Mesothelial cell of epicardium (in vitro differentiated cells): ENCODE measurements at regions not wholly inside any gene's neighbourhood (a gene's known extent, or its start where the extent isn't known, plus 50 kb on each side); places are given as distances from the start of the nearest gene placed in this dataset.

Experiments used
- DNase-seq, 2 experiments: peaks; one replicate each; pipeline ENCODE4 v3.0.0; 2021; ENCODE audit warnings: low spot score in 2 of 2; ENCODE audit not compliant: unreplicated experiment in 2 of 2
- H3K27ac Mint-ChIP-seq: 2 replicates; pipeline ENCODE4 v1.8.0; 2021; ENCODE audit warnings: mixed read lengths
- H3K27me3 Mint-ChIP-seq: 2 replicates; pipeline ENCODE4 v1.8.0; 2021; ENCODE audit warnings: low read depth, mixed read lengths
- H3K36me3 Mint-ChIP-seq: 2 replicates; pipeline ENCODE4 v1.8.0; 2021; ENCODE audit warnings: mixed read lengths
- H3K4me1 Mint-ChIP-seq: 2 replicates; pipeline ENCODE4 v1.8.0; 2021; ENCODE audit warnings: mixed read lengths
- H3K4me3 Mint-ChIP-seq: 2 replicates; pipeline ENCODE4 v1.8.0; 2021; ENCODE audit warnings: mild to moderate bottlenecking, moderate library complexity, mixed read lengths
- H3K9me3 Mint-ChIP-seq: 2 replicates; pipeline ENCODE4 v1.8.0; 2021; ENCODE audit warnings: mixed read lengths
- TF ChIP-seq, protein P1 (sequence below): fragments of 200-600 bp; sonication (generic); IDR thresholded peaks from one replicate; pipeline ENCODE4 v1.5.0; 2021; ENCODE audit warnings: antibody characterized with exemption; ENCODE audit not compliant: unreplicated experiment

DNA sequence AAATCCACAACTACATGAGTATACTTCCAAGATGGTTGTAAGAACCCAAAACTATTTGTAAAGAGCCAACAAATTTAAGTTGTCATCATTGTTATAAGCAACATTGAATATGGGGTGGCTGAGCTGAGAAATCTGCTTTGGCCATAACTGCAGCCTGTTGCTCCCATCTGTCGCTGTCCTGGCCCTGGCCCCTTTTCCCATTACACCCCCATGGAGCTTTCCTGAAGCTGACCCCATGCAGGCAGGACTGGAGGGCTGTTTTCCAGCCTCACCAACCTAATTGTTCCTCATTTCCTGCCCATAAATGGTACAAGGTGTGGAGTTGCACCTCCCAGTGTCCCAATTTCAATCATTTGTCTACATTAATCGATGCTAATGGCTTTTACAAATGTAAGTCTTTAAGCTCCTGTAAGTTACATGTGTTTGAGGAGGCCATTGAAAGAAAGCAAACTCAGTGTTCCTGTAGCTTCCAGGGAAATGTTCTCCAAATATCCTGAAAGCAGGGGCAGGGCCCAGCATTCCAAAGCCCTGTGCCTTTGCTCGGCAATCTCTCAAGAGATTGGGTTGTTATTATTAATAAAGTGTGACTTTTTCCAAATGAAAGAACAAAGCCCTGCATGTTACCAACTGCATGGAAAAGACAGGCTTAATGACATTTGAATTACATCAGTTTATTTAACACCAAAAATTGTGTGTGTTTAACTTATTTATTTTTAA, 545.9 kb downstream of the PLPP3 start:
- TF ChIP-seq, protein P1, sequence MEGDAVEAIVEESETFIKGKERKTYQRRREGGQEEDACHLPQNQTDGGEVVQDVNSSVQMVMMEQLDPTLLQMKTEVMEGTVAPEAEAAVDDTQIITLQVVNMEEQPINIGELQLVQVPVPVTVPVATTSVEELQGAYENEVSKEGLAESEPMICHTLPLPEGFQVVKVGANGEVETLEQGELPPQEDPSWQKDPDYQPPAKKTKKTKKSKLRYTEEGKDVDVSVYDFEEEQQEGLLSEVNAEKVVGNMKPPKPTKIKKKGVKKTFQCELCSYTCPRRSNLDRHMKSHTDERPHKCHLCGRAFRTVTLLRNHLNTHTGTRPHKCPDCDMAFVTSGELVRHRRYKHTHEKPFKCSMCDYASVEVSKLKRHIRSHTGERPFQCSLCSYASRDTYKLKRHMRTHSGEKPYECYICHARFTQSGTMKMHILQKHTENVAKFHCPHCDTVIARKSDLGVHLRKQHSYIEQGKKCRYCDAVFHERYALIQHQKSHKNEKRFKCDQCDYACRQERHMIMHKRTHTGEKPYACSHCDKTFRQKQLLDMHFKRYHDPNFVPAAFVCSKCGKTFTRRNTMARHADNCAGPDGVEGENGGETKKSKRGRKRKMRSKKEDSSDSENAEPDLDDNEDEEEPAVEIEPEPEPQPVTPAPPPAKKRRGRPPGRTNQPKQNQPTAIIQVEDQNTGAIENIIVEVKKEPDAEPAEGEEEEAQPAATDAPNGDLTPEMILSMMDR: no peak
- Mint-ChIP-seq H3K9me3 (peaks cover 8% of the 10 kb centered on the region), H3K36me3 (no peaks in the 10 kb centered on the region), H3K27me3 (no peaks in the 10 kb centered on the region), H3K4me1 (peaks cover 18% of the 10 kb centered on the region), H3K27ac (no peak overlapping the region), H3K4me3 (no peak overlapping the region)
- DNase-seq: no peak

DNA sequence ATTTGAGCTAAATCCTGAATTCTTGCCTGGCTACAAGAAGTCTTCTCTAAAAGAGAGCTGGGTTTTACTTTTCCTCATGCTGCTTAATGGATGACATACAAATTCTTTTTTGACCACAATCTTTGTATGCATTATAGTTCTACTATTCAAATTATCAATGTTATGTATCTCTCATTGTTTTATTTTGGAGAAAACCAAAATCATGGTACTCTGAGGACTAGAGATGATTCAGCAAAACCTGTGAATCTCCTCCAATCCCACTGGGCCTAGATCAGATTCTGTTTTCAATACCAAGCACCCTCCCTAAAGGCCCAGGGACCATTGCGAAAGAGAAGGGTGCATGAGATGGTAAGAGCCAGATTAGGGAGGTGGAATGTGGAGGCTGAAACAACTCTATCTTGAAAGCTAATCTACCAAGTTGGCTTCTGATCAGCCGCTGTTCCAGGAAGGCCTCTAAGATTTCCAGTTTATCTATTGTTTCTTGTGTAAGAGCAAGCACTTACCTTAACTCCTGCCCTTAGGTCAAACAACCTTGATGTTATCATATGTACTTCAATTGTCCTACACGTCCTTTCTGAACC, 547.2 kb downstream of the PLPP3 start:
- TF ChIP-seq, protein P1: no peak
- no peak overlapping the region for H3K27ac Mint-ChIP-seq
- H3K36me3 Mint-ChIP-seq: no peaks in the 10 kb centered on the region
- H3K4me3 Mint-ChIP-seq: no peak overlapping the region
- peaks cover 4% of the 10 kb centered on the region for H3K9me3 Mint-ChIP-seq
- peaks cover 18% of the 10 kb centered on the region for H3K4me1 Mint-ChIP-seq
- no peak for DNase-seq
- no peaks in the 10 kb centered on the region for H3K27me3 Mint-ChIP-seq

DNA sequence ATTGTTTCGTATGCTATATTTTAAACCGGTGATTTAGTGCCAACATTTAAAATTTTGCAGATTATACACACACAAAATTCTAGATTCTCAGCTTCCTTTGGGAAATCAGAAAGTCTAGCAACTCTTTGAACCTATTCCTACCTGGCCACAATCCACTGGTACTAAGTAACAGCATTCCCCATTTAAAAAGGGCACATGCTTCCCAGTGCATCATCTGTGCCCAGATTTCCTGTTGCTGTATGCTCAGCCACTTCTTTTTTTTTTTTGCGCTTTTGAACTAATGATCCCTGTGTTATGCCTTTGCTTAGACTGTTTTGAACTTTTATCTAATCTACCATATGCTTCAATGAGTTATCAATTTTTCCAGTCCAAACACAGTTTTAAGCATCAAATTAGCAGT, 548.4 kb downstream of the PLPP3 start:
- DNase-seq: no peak
- H3K4me3 Mint-ChIP-seq: no peak overlapping the region
- H3K4me1 Mint-ChIP-seq: peaks cover 11% of the 10 kb centered on the region
- H3K9me3 Mint-ChIP-seq: peaks cover 4% of the 10 kb centered on the region
- no peaks in the 10 kb centered on the region for H3K36me3 Mint-ChIP-seq
- H3K27ac Mint-ChIP-seq: no peak overlapping the region
- TF ChIP-seq, protein P1: no peak
- H3K27me3 Mint-ChIP-seq: no peaks in the 10 kb centered on the region

DNA sequence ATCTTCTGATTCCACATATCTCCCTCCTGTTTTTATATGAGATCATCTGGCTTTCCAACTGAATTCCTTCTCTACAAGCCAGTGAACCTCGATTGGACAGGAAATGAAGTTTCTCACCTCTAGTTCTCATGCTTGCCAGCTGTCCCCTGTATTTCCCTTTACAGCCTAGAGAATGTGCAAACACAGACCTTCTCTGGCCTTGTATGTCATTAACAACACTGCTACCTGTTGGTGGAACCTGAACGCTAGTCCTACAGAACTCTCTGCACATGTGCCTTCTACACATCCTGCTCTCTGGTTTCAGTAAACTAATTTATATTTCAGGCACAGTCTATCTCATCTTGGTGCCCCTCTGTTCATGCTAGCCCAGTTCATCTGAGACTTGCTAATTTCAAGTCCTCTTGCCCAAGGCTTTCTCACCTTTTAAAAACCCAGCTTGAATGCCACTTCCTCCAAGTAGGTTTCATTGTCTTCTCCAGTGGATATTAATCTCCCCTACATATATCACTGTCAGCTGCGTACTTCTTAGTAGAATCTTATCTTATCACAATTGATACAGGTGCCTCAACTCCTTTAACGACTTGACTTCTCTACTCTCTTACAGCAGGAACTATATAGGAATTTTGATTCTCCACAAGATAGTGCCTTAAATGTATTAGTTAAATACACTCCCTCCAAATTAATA, 549.9 kb downstream of the PLPP3 start:
- no peak overlapping the region for H3K27ac Mint-ChIP-seq
- no peaks in the 10 kb centered on the region for H3K27me3 Mint-ChIP-seq
- no peak overlapping the region for H3K4me3 Mint-ChIP-seq
- TF ChIP-seq, protein P1: no peak
- DNase-seq: no peak
- H3K36me3 Mint-ChIP-seq: no peaks in the 10 kb centered on the region
- peaks cover 6% of the 10 kb centered on the region for H3K9me3 Mint-ChIP-seq
- H3K4me1 Mint-ChIP-seq: peaks cover 9% of the 10 kb centered on the region

DNA sequence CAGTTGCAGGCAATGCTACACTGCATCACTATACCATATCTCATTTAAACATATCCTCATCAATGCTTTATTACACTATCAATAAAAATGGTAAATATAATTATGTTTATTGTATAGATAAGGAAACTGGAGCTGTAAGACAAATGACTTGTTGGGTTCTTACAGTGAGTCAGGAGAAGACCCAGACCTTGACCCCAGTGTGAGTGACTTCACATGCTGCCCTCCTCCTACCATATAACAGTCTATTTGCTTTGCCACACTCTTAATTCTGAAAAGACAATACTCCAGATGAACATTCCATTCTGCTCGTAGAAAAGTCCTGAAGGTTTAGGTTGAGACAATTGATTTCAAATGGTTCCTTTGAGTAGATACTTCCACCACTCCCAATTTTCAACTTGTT, 550.5 kb downstream of the PLPP3 start:
- no peaks in the 10 kb centered on the region for H3K36me3 Mint-ChIP-seq
- H3K9me3 Mint-ChIP-seq: peaks cover 9% of the 10 kb centered on the region
- H3K27me3 Mint-ChIP-seq: no peaks in the 10 kb centered on the region
- peaks cover 9% of the 10 kb centered on the region for H3K4me1 Mint-ChIP-seq
- TF ChIP-seq, protein P1: no peak
- H3K4me3 Mint-ChIP-seq: no peak overlapping the region
- H3K27ac Mint-ChIP-seq: no peak overlapping the region
- DNase-seq: no peak
